Retinal pigment epithelial cell (primary cell): ENCODE measurements at regions not wholly inside any gene's neighbourhood (a gene's known extent, or its start where the extent isn't known, plus 50 kb on each side); places are given as distances from the start of the nearest gene placed in this dataset.

Experiments
- DNase-seq: peaks from one replicate; pipeline ENCODE4 v3.0.0-alpha.2; 2010; ENCODE audit warnings: low read depth
- H3K4me3 ChIP-seq: 2 replicates; pipeline ENCODE4 v1.5.1; 2011; ENCODE audit warnings: mild to moderate bottlenecking, low read length, control low read depth, moderate library complexity
- CTCF ChIP-seq: conservative IDR thresholded peaks from 2 replicates; pipeline ENCODE4 v1.5.1; 2011; ENCODE audit warnings: low read depth, low read length, control low read depth, inconsistent platforms

GRCh38 chr13:31638577-31638976 is 100.7 kb upstream of the RXFP2 start:
- H3K4me3 ChIP-seq, result no peak overlapping the region
- no peak for TF ChIP-seq CTCF
- no peak for DNase-seq

GRCh38 chr13:31639443-31640163 is 99.7 kb upstream of the RXFP2 start:
- no peak overlapping the region for H3K4me3 ChIP-seq
- TF ChIP-seq CTCF, result no peak
- DNase-seq, result no peak

- no peak for TF ChIP-seq CTCF
- H3K4me3 ChIP-seq, result no peak overlapping the region
- no peak for DNase-seq
Observed at GRCh38 chr13:31649766-31650165, 89.6 kb upstream of the RXFP2 start.

- H3K4me3 ChIP-seq, result no peak overlapping the region
- TF ChIP-seq CTCF, result no peak
- DNase-seq, result no peak
Observed at GRCh38 chr13:31653730-31654129, 85.6 kb upstream of the RXFP2 start.

GRCh38 chr13:31663880-31664585 is 75.3 kb upstream of the RXFP2 start:
- TF ChIP-seq CTCF, result no peak
- no peak for DNase-seq
- H3K4me3 ChIP-seq, result no peak overlapping the region

GRCh38 chr13:31670831-31671617 is 68.3 kb upstream of the RXFP2 start:
- H3K4me3 ChIP-seq, result no peak overlapping the region
- no peak for TF ChIP-seq CTCF
- no peak for DNase-seq

- DNase-seq, result no peak
- H3K4me3 ChIP-seq, result no peak overlapping the region
- no peak for TF ChIP-seq CTCF
Observed at GRCh38 chr13:31674051-31674450, 65.3 kb upstream of the RXFP2 start.
